HepG2 (cell line): ENCODE measurements at regions not wholly inside any gene's neighbourhood (a gene's known extent, or its start where the extent isn't known, plus 50 kb on each side); places are given as distances from the start of the nearest gene placed in this dataset.
A peak's percentile ranks its signal among the peaks of the same experiment; 100 is the strongest.
"Not testable (repeated sequence)": the region's sequence is repeated elsewhere in the genome, so short reads cannot be mapped to it uniquely, and the experiment has no call there.

ENCODE experiments used
- ATAC-seq: fragments of 200-7000 bp; cut with Tn5 transposase; 3 replicates; pipeline ENCODE4 v1.9.1; 2020; ENCODE audit warnings: mild to moderate bottlenecking, moderate library complexity
- BruUV-seq: library from RNA; stranded (reverse); fragments of 400-500 nt; replicated peaks from 2 replicates; lab custom pipeline; 2021; lab: Mats Ljungman, UMichigan
- CTCF ChIA-PET: fragments of 300-600 bp; formaldehyde crosslinking; extraction: SDS; loops from one replicate; lab custom pipeline; 2021; ENCODE audit warnings: low total read pairs, inconsistent platforms, low intra/inter-chr PET ratio; lab: Yijun Ruan, JAX
- POLR2A ChIA-PET: fragments of 350-600 bp; sonication (Branson Sonifier 250); formaldehyde crosslinking; loops from one replicate; lab custom pipeline; 2020; ENCODE audit warnings: antibody characterized with exemption, inconsistent platforms; lab: Yijun Ruan, JAX
- DNase-seq: peaks from one replicate; pipeline ENCODE4 v3.0.0-alpha.2; 2015; ENCODE audit warnings: low spot score
- FAIRE-seq: peaks from 3 replicates; lab custom pipeline; 2011; peaks lifted over from hg19 to GRCh38; lab: Jason Lieb, UNC
- H2AFZ ChIP-seq: one replicate; pipeline ENCODE4 v1.6.1; 2011; ENCODE audit warnings: low read length, inconsistent platforms
- H3K27ac ChIP-seq: fragments of 300-600 bp; 3 replicates; pipeline ENCODE4 v1.8.0; 2011; ENCODE audit warnings: mixed run types, mild to moderate bottlenecking, mixed read lengths, low read length, inconsistent platforms; ENCODE audit not compliant: insufficient read depth; ENCODE audit errors: extremely low read length
- H3K27me3 ChIP-seq, 2 experiments: fragments of 200-600 bp in 1 of 2; 2 replicates in 1 of 2; 3 replicates in 1 of 2; pipeline versions ENCODE4 v1.6.0 to v1.8.0; 2011; ENCODE audit warnings: low read length in 2 of 2, mild to moderate bottlenecking in 2 of 2, moderate library complexity in 2 of 2, inconsistent platforms in 1 of 2; ENCODE audit not compliant: insufficient read depth in 2 of 2, control insufficient read depth in 1 of 2
- H3K36me3 ChIP-seq, 2 experiments: fragments of 200-600 bp in 1 of 2; replicated peaks in 1 of 2; 2 replicates in 1 of 2; 3 replicates in 1 of 2; pipeline versions ENCODE4 v1.5.1 to v1.8.0; 2011; ENCODE audit warnings: low read length in 2 of 2, inconsistent platforms in 1 of 2; ENCODE audit not compliant: insufficient read depth in 2 of 2, control insufficient read depth in 1 of 2
- H3K4me1 ChIP-seq: 2 replicates; pipeline ENCODE4 v1.5.1; 2012; ENCODE audit warnings: low read length, inconsistent platforms; ENCODE audit not compliant: insufficient read depth
- H3K4me2 ChIP-seq: 2 replicates; pipeline ENCODE4 v1.6.0; 2011; ENCODE audit warnings: low read depth, low read length, inconsistent platforms
- H3K4me3 ChIP-seq, 3 experiments: fragments of 200-600 bp in 1 of 3; sonication (generic), shearing (Covaris generic) in 1 of 3; replicated peaks in 1 of 3; 2 replicates each; pipeline ENCODE4 v1.5.1; 2011 to 2016; ENCODE audit warnings: low read length in 3 of 3, inconsistent platforms in 2 of 3, low read depth in 2 of 3, mild to moderate bottlenecking in 2 of 3, control low read depth in 1 of 3, mixed read lengths in 1 of 3; ENCODE audit not compliant: insufficient read depth in 1 of 3
- H3K79me2 ChIP-seq: one replicate; pipeline ENCODE4 v1.6.1; 2011; ENCODE audit warnings: low read length, inconsistent platforms; ENCODE audit not compliant: insufficient read depth
- H3K9ac ChIP-seq: 2 replicates; pipeline ENCODE4 v1.6.0; 2011; ENCODE audit warnings: mild to moderate bottlenecking, low read depth, low read length, inconsistent platforms; ENCODE audit not compliant: insufficient read depth
- H3K9me3 ChIP-seq: 2 replicates; pipeline ENCODE4 v1.5.1; 2012; ENCODE audit warnings: mild to moderate bottlenecking, low read length
- H4K20me1 ChIP-seq: 2 replicates; pipeline ENCODE4 v1.6.0; 2011; ENCODE audit warnings: inconsistent platforms, mild to moderate bottlenecking, low read length, moderate library complexity; ENCODE audit not compliant: insufficient read depth
- PATZ1 ChIP-seq: sonication (generic); formaldehyde crosslinking; IDR thresholded peaks from 2 replicates; pipeline ENCODE4 v1.4.0; 2020; ENCODE audit warnings: missing genetic modification reagents
- SOX13 ChIP-seq, 3 experiments: fragments of 450-650 bp in 1 of 3; sonication (generic) in 1 of 3; formaldehyde crosslinking in 1 of 3; IDR thresholded peaks in 2 of 3; conservative IDR thresholded peaks in 1 of 3; 2 replicates each; pipeline versions ENCODE4 v1.5.0 to v1.6.1; 2016 to 2020; ENCODE audit warnings: antibody characterized with exemption in 1 of 3, mild to moderate bottlenecking in 1 of 3, missing compliant biosample characterization in 1 of 3, missing genetic modification reagents in 1 of 3, moderate library complexity in 1 of 3
- ZFY ChIP-seq: sonication (generic); formaldehyde crosslinking; IDR thresholded peaks from 2 replicates; pipeline ENCODE4 v1.4.0; 2020; ENCODE audit warnings: missing genetic modification reagents
- ZNF331 ChIP-seq: sonication (generic); formaldehyde crosslinking; IDR thresholded peaks from 2 replicates; pipeline ENCODE4 v1.4.0; 2020; ENCODE audit warnings: missing genetic modification reagents
- WGBS: methylation state at CpG from one replicate; pipeline ENCODE4 v1.1.6; 2017; ENCODE audit warnings: low lambda C conversion rate; 5-methylcytosine and 5-hydroxymethylcytosine counted together
- in situ Hi-C: cut with HindIII; loops from 2 replicates; pipeline ENCODE4 v1.10.0; 2017; ENCODE audit warnings: low pct_unique_long_range_greater_than_20kb; ENCODE audit not compliant: extremely low pct_ligation_motif_present
- intact Hi-C: fragments of 100-400 bp; cut with micrococcal nuclease; formaldehyde crosslinking; loops from one replicate; pipeline ENCODE4 v1.10.0; 2022; ENCODE audit not compliant: unreplicated experiment

GRCh38 chr2:111430817-111431661 lies 310.3 kb downstream of the BCL2L11 start:
- H3K4me2 ChIP-seq = 0 out of 2 replicates have a peak overlapping the region, but pooled peaks have one; percentile 18
- H4K20me1 ChIP-seq; intact Hi-C loops; POLR2A ChIA-PET; H3K27me3 ChIP-seq; CTCF ChIA-PET; TF ChIP-seq SOX13 (IDR thresholded peaks at IDR 0.05): not testable (repeated sequence)
- WGBS = 33% methylated on average over 6 of the region's 9 CpGs
- TF ChIP-seq SOX13 (CRISPR knock-in tag; conservative IDR thresholded peaks at IDR 0.05 in 1 of 2, IDR thresholded peaks at IDR 0.05 in 1 of 2) = 0 out of 4 replicates have a peak, but pooled peaks of 1 of the 2 experiments have one; percentile 37
- TF ChIP-seq ZNF331 (CRISPR knock-in tag) = peak; percentile 84
- 0 out of 2 replicates have a peak, but pooled peaks have one; percentile 22 for TF ChIP-seq PATZ1
- TF ChIP-seq ZFY = 0 out of 2 replicates have a peak, but pooled peaks have one; percentile 20
- TF ChIP-seq, all 625 proteins: peak for 4; not testable (repeated sequence) for 621
- DNase-seq (peak; percentile 30), ATAC-seq (peak; percentile 81), FAIRE-seq (peak; percentile 66)
- H2AFZ ChIP-seq, H3K4me3 ChIP-seq, H3K9me3 ChIP-seq, H3K9ac ChIP-seq, in situ Hi-C loops, BruUV-seq, H3K36me3 ChIP-seq: not testable (repeated sequence)
- peaks cover 17% of the 10 kb centered on the region for H3K4me1 ChIP-seq
- peak overlapping the region; percentile 35 for H3K27ac ChIP-seq
- H3K79me2 ChIP-seq = peaks cover 16% of the 10 kb centered on the region

- H3K36me3 ChIP-seq, CTCF ChIA-PET, intact Hi-C loops, H3K4me2 ChIP-seq, in situ Hi-C loops, H4K20me1 ChIP-seq, H3K27me3 ChIP-seq, H3K9me3 ChIP-seq, DNase-seq, POLR2A ChIA-PET, H3K4me3 ChIP-seq, H3K9ac ChIP-seq, BruUV-seq, ATAC-seq, FAIRE-seq, H2AFZ ChIP-seq, H3K27ac ChIP-seq: not testable (repeated sequence)
- 92% methylated on average over 3 of the region's 3 CpGs for WGBS
- H3K4me1 ChIP-seq = peaks cover 17% of the 10 kb centered on the region
- H3K79me2 ChIP-seq = peaks cover 15% of the 10 kb centered on the region
Measured at GRCh38 chr2:111432423-111432822, 311.7 kb downstream of the BCL2L11 start.

GRCh38 chr2:111432916-111433499 lies 312.3 kb downstream of the BCL2L11 start:
- intact Hi-C loops, H3K4me2 ChIP-seq, H3K9ac ChIP-seq, DNase-seq, CTCF ChIA-PET, H3K4me3 ChIP-seq, H3K9me3 ChIP-seq, POLR2A ChIA-PET, H4K20me1 ChIP-seq, H2AFZ ChIP-seq, FAIRE-seq, ATAC-seq, in situ Hi-C loops, H3K36me3 ChIP-seq, H3K27ac ChIP-seq, BruUV-seq, H3K27me3 ChIP-seq: not testable (repeated sequence)
- 95% methylated on average over 4 of the region's 9 CpGs for WGBS
- Histone ChIP-seq H3K79me2 (peaks cover 13% of the 10 kb centered on the region), H3K4me1 (peaks cover 17% of the 10 kb centered on the region)
